ENCODE measurements at regions not wholly inside any gene's neighbourhood (a gene's known extent, or its start where the extent isn't known, plus 50 kb on each side); places are given as distances from the start of the nearest gene placed in this dataset.

GRCh38 chrX:107521877-107522586 lies 72.6 kb downstream of the FRMPD3 start:
- no peak for TF ChIP-seq CTCF (conservative IDR thresholded peaks at IDR 0.05 in 1 of 2, IDR thresholded peaks at IDR 0.05 in 1 of 2; ENCODE audit: low read depth in 1 of 2, low read length in 2 of 2)
- no peak for TF ChIP-seq EZH2 (IDR thresholded peaks at IDR 0.05; ENCODE audit: low read length, missing control alignments)

All from fibroblast of lung (primary cell).